NCI-H446 (cell line): ENCODE measurements at regions not wholly inside any gene's neighbourhood (a gene's known extent, or its start where the extent isn't known, plus 50 kb on each side); places are given as distances from the start of the nearest gene placed in this dataset.

ENCODE experiments used
- DNase-seq, 2 experiments: peaks; one replicate each; lab custom pipeline; 2025; lab: John Stamatoyannopoulos, UW

DNA sequence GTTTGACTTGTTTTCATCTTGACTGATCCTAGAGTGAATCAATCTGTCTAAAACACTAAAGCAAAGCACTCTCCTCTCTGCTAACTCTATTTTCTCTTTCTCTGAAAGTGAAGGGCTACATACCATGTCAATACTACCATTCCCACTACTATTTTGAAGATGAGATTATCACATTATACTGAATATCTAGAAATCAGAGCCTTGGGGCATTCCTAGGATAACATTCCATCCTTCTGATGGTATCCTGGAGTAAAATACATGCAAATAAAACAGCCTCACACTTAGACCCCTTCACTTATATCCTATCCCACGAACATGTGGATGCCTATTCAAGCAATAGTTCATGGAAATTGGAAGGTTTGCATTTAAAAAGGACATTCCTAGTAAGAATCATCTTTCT is 309.3 kb upstream of the ACTBL2 start:
- no peak for DNase-seq

DNA sequence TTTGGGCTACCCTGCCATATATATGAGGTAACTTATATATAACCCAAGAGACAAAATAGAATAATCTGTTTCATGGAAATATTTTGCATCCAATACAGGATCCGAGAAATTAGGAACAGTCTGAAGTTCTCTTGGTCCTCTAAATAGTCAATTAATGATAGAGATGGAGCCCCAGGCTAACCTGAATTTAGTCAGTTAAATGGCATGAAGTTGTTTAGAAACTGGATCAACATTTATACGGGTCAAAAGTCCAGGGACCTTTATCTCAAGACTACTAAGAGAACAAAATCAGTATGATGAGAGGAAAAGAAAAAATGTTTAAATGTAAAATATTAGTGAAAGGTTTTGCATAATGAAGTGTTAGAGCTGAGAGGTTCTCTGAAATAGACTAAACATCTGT is 303.3 kb upstream of the ACTBL2 start:
- no peak for DNase-seq

DNA sequence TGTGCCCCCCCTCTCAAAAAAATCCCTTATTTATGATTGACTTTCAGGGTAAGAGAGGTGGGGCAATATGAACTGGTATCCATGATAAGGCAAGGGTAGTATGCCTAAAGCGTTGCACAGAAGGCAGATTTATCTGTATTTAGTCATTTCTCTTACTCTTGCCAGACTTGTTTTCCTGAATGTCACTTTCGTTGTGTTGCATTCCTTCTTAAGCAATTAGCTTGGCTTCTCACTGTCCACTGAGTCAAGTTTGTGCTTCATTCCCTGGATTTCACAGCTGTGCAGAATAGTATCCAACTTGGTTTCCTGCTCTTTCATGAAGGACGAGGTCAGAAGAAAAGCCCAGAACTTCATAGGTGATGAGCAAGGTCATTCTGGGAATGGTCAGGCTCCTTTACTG is 301.5 kb upstream of the ACTBL2 start:
- no peak for DNase-seq

DNA sequence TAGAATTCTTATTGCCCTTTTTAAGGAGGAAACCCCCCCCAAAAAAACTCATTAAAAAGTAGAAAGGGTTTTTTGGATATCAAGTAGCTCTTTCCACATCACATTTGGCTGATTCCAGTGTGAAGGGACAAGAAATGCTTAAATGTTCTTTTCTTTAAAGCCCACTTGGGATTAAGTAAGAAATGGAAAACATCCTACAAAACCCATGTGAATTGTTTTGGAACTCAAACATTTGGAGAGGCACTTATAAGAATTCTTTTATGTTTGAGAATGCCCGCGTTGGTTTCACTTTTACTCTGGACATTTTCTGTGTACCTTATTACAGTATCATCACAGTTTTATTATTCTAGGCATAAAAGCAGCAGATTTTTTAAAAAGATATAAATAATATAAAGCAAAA is 301.1 kb upstream of the ACTBL2 start:
- no peak for DNase-seq

DNA sequence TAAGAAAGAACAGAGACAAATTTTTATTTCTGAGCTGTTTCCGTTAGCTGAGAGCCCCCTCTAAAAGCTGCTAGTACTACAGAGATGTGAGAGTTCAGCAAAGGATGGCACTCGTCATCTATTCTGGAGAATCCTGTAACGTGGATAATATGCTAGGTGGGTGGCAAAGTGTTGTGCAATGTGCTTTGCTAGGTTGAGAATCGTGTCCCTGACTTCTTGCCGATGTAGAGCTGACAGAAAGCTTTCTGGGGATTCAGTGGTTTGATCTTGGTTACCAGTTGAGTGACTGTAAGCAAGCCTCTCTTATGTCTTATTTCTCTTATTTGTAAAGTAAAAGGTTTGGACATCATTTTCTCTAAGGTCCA is 298.3 kb upstream of the ACTBL2 start:
- DNase-seq, result no peak

DNA sequence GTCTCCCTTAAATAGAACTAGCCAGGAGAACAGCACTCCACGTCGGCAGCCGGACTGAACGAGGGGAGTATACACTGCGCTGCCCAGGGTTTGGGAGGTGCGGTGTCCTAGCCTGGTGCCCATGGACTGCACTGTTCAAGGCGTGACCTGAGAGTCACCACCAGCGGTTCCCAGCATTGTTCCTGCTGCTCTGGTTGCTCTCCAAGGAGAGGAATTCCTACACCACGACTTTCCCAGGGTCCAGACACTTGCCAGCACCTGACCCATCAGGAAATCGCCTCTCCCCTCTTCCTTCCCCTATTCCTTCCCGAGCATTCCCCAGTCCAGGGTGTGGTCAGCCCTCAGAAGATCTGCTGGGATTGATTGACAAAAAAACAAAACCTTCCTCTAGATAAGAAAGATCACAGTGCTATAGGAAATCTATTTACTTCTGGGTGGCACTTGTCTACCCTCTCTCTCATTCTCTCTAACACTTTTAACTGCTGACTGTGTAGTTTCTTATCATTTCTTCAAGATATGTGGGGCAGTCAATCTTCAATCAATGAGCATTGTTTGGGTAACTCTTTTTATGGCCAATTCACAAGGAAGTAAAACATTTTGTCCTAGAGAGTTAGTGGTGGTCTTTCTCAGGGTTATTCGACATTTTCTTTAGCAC is 297.8 kb upstream of the ACTBL2 start:
- DNase-seq, result no peak

DNA sequence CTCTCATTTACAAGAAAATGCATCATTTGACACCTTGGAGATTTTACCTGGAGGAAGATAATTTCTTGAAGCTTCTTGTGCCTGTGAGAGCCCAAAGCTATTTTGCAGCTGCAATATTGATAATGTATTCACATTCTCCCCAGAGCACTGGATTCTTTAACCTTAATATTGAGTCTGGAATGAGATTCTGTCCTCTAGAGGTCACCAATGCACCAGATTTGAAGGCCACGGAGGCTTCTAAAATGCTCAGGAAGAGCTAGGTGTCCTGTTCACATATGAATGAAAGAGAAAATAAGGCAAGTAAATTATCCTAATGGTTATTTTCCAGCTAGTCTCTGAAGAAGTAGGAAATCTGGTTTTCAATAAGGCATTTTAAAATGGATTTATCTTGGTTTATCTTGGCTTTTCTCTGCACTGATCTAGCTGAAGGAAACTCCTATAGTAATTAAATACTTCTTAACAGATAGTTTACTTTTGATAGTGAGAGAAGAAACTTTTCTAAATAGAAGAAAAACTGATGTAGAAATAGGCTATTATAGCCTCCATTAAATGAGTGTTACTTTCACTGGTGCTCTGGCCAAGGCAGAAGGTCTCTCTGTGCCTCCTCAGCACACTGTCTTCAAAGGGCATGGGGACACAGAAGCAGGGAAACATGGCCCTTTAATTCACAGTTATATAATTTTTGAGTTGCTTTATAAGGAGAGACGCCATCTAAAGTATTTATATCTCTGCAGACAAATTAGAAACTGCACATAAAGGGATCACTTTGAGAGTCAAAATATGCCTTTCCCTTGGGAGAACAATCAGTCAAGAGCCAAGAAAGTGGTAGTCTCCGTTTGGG is 297.0 kb upstream of the ACTBL2 start:
- DNase-seq, result peak; percentile 31 to 56

DNA sequence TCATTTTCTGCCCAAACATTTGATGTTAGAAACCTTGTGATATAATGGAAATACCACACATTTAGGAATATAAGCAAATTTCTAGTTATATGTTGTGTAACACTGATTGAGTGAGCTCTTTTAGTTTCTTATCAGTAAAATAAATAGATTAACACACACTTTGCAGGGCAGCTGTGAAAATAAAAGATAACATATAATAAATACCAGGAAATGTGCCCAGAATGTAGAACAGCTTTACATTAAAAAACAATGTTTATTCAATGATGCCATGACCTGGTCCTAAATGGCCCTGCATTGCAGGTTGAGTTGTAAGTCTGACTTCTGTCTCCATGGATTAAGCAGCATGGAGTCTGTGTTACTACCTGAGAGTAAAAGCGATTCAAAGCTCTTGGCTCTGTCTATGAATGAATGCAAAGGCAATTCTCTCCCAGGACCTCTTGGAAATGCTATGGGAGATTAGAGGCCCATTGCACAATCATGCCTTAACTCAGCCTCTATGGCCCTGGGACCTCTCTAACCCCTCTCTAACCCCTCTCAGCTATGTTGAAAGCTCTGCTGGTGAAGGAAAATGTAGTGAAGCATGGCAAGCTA is 296.0 kb upstream of the ACTBL2 start:
- DNase-seq, result no peak

DNA sequence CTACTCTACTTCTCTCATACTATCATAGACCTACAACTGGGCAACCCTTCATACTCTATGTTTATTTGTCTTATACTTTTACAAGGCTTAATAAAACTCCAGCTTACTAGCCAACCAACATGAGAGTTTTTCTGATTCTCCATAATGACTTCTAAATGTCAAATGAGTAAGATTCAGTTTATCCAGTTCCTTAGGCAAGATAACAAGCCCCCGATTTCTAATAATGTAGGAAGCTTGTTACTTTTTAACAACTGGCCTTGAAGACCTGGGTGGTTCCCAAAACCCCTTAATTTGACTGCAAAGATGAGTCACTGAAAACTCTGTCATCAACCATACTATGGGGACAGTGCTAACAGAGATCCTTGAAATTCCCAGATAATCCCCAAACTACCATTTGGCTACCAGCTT is 294.6 kb upstream of the ACTBL2 start:
- DNase-seq, result no peak

DNA sequence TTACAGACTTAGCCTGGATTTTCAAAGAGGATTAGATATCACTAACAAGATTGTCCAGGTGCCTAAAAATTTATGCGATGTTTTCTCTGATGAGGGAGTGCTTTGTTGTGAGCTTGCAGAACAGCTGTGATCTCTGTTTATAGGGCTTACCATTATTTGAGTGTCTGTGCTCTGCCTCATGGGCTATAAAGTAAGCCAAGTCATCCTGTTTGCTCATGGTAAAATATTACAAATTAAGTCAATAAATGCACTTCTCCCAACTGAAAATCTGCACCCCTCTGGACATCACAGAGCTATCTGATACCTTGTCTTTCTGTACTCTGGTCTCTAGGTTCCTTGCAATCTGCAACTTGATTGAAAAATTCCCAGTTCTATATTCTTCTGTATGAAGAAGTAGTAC is 293.4 kb upstream of the ACTBL2 start:
- DNase-seq, result no peak

DNA sequence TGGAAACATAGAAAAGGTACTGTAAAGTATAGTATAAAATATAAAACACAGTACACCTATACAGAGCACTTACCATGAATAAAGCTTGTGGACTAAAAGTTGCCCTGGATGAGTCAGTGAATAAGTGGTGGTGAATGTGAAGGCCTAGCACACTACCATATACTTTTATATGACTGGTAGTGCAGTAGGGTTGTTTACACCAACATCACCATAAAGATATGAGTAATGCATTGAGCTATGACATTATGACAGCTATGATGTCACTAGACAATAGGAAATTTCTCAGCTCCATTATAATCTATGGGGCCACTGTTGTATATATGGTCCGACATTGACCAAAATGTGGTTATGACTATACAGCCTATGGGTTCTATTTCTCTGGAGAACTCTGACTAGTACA is 291.8 kb upstream of the ACTBL2 start:
- DNase-seq, result no peak

DNA sequence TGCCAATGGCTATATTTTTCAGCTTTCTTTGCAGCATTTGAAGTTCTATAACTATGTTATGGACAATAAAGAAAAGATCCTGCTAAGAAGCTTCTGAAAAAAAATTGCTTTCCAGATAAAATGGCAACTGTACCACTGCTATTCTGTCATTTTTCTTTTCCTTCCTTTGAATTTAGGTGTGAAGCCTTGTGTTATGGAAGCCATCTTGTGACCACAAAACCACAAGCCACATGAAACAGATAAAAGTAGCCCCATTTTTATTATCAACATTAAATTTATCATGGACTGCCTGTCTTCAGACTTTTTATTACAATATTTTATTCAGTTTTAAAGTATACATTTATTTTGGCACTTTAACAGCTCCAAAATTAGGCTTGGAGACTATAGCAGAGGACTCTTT is 289.9 kb upstream of the ACTBL2 start:
- DNase-seq, result no peak

DNA sequence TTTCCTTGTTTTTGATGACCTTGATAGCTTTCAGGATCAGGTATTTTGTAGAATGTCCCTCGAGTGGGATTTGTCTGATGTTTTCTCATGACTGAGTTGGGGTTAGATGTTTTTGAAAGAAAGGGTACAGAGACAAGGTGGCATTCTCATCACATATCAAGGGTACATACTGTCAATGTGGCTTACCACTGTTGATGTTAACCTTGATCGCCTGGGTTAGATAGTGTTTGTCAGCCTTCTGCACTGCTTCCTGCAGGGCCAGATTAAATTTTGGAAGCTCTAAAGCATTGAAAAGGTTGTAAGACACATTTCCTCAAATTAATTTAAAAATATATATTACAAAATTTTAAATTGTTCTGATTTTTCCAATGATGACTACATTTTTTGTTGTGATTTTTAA is 287.4 kb upstream of the ACTBL2 start:
- no peak for DNase-seq

DNA sequence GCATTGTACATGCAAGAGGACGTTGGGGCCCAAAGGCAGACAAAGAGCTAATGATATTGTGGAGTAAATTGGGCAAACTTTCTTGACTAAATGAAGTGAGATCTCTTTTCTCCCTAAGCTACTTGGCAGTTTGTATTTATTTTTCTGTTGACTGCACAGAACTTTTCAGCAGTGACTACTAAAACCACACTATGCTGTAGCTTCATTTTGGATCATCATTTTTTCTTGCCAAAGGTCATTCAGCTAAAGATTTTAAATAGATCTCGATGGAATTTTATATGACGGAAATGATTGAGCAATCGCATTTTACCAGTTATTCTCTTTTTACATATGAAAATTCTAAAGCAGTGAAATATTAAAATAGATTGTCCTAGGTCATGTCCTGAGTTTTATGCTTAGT is 286.1 kb upstream of the ACTBL2 start:
- DNase-seq, result no peak

DNA sequence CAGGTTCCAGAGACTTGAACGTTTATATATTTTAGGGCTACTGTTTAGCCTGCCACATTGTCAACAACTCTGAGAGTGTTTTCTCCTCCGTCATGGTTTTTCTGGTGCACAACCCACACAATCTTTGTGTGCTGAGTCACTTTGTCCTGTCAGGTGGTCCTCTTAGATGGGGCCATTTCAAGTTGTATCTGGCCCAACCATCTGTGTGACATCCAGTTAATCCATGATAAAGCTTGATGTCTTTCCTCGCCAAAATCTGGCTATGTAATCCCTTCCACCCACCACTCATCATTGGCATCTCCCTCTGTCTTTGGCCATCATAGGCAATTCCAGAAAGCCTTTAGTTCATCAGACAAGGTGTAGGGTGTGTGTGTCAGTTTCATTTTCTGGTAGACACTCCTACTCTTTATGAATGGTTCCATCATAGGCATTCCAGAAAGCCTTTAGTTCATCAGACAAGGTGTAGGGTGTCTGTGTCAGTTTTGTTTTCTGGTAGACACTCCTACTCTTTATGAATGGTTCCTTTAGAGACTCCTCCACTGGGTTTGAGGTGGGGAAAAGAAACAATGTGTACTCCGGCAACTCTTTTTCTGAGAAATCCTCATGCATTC is 282.0 kb upstream of the ACTBL2 start:
- no peak for DNase-seq

DNA sequence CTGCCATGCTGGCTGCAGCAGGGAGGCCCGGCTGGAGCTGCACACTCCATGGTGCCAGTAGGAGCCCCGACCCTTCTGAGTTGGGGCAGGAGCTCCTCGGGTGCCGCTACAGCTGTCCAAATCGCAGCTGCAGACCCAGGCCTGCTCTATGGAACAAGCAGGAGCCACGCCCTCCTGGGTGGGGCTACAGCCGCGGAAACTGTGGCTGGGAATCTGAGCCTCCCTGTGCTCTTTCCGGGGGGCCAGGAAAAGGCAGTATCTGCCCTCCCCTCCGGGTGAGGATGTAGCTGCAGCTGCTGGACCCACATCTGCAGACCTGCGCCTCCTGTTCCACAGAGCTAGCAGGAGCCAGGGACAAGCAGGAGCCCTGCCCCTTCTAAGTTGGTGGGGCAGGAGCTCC is 278.9 kb upstream of the ACTBL2 start:
- DNase-seq, result no peak

DNA sequence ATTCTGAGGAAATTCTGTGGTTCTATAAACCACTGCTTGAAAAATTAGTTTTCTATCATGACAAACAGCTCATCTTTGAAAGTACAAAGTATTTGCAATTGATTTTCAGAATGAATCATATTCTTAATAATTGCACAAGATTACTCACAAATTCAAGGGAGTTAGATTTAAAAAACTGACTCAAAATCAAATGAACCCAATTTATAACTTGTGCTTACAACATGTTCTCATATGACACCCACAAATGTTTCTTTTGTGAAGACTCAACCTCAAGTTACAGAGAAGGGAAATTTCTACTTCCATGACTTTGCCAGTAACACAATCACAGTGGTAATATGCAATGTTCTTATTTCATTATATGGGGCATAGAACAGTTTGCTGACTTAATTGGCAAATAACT is 272.0 kb upstream of the ACTBL2 start:
- no peak for DNase-seq

DNA sequence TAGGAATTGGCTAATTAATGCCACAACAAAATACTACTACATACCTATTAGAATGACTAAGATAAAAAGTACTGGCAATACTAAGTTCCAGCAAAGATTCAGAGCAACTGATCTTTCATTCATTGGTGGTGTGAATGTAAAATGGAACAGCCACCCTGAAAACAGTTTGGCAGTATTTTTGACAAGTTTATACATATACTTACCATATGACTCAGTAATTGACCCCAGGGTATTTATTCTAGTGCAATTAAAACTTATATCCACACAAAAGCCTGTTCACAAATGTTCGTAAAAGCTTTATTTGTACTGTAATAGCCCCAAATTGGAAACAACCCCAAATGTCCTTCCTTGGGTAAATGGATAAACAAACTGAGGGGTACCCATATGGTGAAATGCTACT is 270.8 kb upstream of the ACTBL2 start:
- DNase-seq, result no peak

DNA sequence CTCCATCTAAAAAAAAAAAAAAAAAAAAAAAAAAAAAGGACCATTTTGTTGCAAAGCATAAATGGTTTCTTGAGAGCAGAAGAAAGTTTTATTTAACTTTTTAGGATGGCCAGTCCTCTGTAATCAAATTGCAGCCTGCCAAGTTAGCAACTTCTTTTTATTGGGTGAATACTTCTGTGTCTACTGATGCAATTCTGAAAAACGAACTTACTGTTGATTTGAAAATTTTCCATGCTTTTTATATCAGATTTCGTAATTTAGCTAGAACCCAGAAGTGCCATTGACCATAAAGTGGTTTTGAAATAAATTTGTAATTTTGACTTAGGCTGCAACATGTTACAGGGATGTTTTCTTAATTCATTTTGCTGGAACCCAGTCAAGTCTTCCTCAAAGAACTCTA is 269.1 kb upstream of the ACTBL2 start:
- DNase-seq, result no peak

DNA sequence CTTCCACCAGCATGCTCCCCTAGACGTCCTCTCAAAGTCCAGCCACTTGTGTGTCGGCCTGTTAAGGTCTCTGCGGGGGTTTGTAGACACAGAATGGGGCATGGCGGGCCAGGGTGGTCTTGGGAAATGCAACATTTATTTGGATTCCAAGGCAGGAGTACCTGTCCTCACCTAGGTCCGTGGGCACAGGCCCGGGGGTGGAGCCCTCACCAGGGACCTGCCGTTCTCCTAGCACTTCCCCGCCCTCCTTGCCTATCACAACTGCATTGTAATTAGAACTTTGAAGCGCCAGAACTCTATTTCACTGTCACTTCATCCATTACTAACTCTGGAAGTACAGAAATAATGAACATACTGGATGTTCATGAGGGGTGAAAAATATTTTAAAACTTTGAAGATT is 268.3 kb upstream of the ACTBL2 start:
- DNase-seq, result no peak

DNA sequence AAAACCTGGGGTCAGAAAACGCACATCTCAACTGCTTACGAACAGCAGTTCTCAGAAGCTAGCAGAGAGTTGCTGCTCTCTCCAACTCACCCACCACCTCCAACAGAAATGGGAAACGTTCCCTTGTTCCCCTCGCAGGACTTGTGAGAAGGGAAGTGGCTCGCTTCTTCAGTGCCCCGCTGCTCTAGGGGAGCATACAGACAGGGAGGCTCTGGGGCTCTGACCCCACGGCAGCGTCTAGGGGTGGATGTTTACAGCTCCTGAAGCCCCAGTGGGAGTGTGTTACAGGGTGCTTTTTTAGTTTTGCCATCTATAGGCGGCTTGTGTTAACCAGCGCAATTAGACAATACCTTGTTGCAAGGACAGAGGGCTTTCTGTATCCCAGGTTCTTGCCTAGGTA is 267.7 kb upstream of the ACTBL2 start:
- no peak for DNase-seq

DNA sequence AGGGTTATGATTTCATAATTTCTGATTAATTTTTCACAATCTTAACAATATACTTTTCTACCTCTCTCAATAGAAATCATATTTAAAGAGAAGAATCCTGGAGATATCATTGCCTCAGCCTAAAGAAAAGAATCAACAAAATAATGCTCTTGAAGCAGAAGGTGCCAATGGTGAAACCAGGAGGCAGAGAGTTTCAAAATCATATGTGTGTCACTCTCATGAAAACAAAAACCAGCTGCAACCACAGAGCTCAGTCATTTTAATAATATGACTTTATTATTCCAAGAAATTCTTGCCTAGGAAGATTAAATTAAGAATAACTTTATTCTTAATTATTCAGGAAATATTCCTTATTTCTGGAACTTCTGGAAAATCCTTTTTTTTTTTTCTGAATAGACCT is 266.8 kb upstream of the ACTBL2 start:
- DNase-seq, result no peak
